Cardiac muscle cell (in vitro differentiated cells and primary cell): ENCODE measurements at regions not wholly inside any gene's neighbourhood (a gene's known extent, or its start where the extent isn't known, plus 50 kb on each side); places are given as distances from the start of the nearest gene placed in this dataset.
"Not testable (repeated sequence)": the region's sequence is repeated elsewhere in the genome, so short reads cannot be mapped to it uniquely, and the experiment has no call there.

ENCODE experiments used
- DNase-seq, 2 donors: peaks; one replicate each; pipeline versions ENCODE4 v3.0.0 to v3.0.0-alpha.2; 2010 to 2017; ENCODE audit warnings: low read depth in 1 of 2, low spot score in 1 of 2
- H3K27ac ChIP-seq: fragments of 200-600 bp; sonication (generic); 2 replicates; pipeline ENCODE4 v1.5.1; 2016
- H3K27me3 ChIP-seq: fragments of 200-600 bp; sonication (generic); 2 replicates; pipeline ENCODE4 v1.6.0; 2016; ENCODE audit warnings: control low read depth
- H3K36me3 ChIP-seq: fragments of 200-600 bp; sonication (generic); 2 replicates; pipeline ENCODE4 v1.5.1; 2016; ENCODE audit warnings: control low read depth
- H3K4me1 ChIP-seq: fragments of 200-600 bp; sonication (generic); 2 replicates; pipeline ENCODE4 v1.8.1; 2017; ENCODE audit warnings: low read depth, mild to moderate bottlenecking, mixed run types
- H3K4me3 ChIP-seq: fragments of 200-600 bp; sonication (generic); 2 replicates; pipeline ENCODE4 v1.5.1; 2016; ENCODE audit warnings: mild to moderate bottlenecking
- H3K9me3 ChIP-seq: fragments of 200-600 bp; sonication (generic); 2 replicates; pipeline ENCODE4 v1.5.1; 2017; ENCODE audit warnings: low read depth, mild to moderate bottlenecking, control low read depth
- CTCF ChIP-seq: IDR thresholded peaks from 2 replicates; pipeline ENCODE4 v1.5.1; 2012; ENCODE audit warnings: low read depth, mild to moderate bottlenecking, low read length

DNA sequence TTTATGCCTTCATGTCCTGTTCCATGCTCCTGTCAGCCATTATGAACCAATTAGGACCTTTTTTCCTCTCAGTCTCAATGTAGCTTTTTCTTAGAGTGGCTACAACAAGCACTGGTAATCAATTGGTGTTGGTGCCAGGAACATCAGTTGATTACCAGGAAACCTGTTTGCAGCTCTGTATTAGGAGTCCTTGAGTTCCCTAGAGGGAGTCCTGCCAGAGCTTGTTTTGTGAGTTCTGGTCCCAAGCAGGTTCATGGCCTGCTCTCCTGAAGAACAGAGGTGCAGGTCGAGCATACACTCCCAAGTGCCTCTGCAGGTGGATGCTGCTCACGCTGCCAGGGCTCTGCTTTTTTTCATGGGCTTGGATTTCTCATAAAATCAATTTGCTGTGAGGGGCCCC, 137.9 kb upstream of the PRR23C start:
- Histone ChIP-seq H3K9me3 (no peaks in the 10 kb centered on the region), H3K4me3 (no peak overlapping the region), H3K27me3 (no peaks in the 10 kb centered on the region), H3K4me1 (peaks cover 6% of the 10 kb centered on the region), H3K36me3 (no peaks in the 10 kb centered on the region), H3K27ac (no peak overlapping the region)
- DNase-seq, result no peak
- TF ChIP-seq CTCF, result no peak

GRCh38 chr3:139185527-139185926, 140.8 kb upstream of the PRR23C start:
- no peak for DNase-seq
- H3K4me3 ChIP-seq, result no peak overlapping the region
- no peaks in the 10 kb centered on the region for H3K27me3 ChIP-seq
- no peaks in the 10 kb centered on the region for H3K36me3 ChIP-seq
- H3K27ac ChIP-seq, result no peak overlapping the region
- peaks cover 6% of the 10 kb centered on the region for H3K4me1 ChIP-seq
- no peaks in the 10 kb centered on the region for H3K9me3 ChIP-seq
- TF ChIP-seq CTCF, result no peak

GRCh38 chr3:139187154-139187553, 142.5 kb upstream of the PRR23C start:
- Histone ChIP-seq H3K36me3 (no peaks in the 10 kb centered on the region), H3K4me1 (peaks cover 6% of the 10 kb centered on the region), H3K4me3 (no peak overlapping the region), H3K27me3 (no peaks in the 10 kb centered on the region), H3K27ac (no peak overlapping the region), H3K9me3 (no peaks in the 10 kb centered on the region)
- no peak for TF ChIP-seq CTCF
- DNase-seq, result peak; percentile 3 to 64

GRCh38 chr3:139187648-139188047, 143.0 kb upstream of the PRR23C start:
- DNase-seq, result no peak

GRCh38 chr3:139189943-139190342, 145.3 kb upstream of the PRR23C start:
- TF ChIP-seq CTCF, result no peak
- no peaks in the 10 kb centered on the region for H3K27me3 ChIP-seq
- H3K27ac ChIP-seq, result no peak overlapping the region
- no peaks in the 10 kb centered on the region for H3K36me3 ChIP-seq
- H3K4me1 ChIP-seq, result peaks cover 6% of the 10 kb centered on the region
- DNase-seq, result no peak
- H3K4me3 ChIP-seq, result no peak overlapping the region
- no peaks in the 10 kb centered on the region for H3K9me3 ChIP-seq

More at GRCh38 chr3:139187648-139188047, 143.0 kb upstream of the PRR23C start:
- Histone ChIP-seq H3K27ac (no peak overlapping the region), H3K36me3 (no peaks in the 10 kb centered on the region), H3K27me3 (no peaks in the 10 kb centered on the region), H3K4me3 (no peak overlapping the region), H3K4me1 (peaks cover 6% of the 10 kb centered on the region), H3K9me3 (no peaks in the 10 kb centered on the region)
- TF ChIP-seq CTCF, result no peak

- not testable (repeated sequence) for DNase-seq, H3K27ac ChIP-seq, H3K4me3 ChIP-seq, H3K36me3 ChIP-seq, H3K4me1 ChIP-seq, H3K9me3 ChIP-seq, H3K27me3 ChIP-seq
Measured at GRCh38 chr3:139194421-139194820, 149.4 kb upstream of the MRPS22 start.

GRCh38 chr3:139196146-139196545, 147.7 kb upstream of the MRPS22 start:
- H3K27me3 ChIP-seq, result not testable (repeated sequence)

More at GRCh38 chr3:139196146-139196545, 147.7 kb upstream of the MRPS22 start:
- H3K27ac ChIP-seq, H3K4me3 ChIP-seq, H3K36me3 ChIP-seq, H3K4me1 ChIP-seq, H3K9me3 ChIP-seq, DNase-seq: not testable (repeated sequence)
